GM21381 (cell line): ENCODE measurements at regions not wholly inside any gene's neighbourhood (a gene's known extent, or its start where the extent isn't known, plus 50 kb on each side); places are given as distances from the start of the nearest gene placed in this dataset.
"Not testable (repeated sequence)": the region's sequence is repeated elsewhere in the genome, so short reads cannot be mapped to it uniquely, and the experiment has no call there.

Experiments
- ATAC-seq: cut with Tn5 transposase; IDR thresholded peaks from one replicate; pipeline ENCODE4 v1.9.1; 2021; ENCODE audit warnings: mild to moderate bottlenecking, moderate library complexity; ENCODE audit not compliant: unreplicated experiment

DNA sequence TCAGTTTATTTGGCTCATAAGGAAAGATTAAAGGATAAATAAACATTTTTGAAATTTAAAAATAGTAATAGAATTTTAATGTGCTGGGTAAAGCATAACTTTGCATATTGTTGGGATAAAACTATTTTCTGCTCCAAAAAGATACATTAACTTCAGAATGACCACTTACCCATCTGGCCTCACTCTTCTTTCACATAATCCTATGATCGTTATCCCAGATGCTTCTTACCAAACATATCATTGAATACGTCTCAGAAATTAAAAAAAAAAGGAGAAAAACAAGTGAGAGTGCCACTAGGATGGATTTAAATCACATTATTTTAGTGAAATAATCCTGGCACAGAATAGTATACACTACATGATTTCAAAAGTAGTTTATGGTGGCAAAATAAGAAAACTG lies 677.5 kb upstream of the ZWINT start:
- no peak for ATAC-seq

DNA sequence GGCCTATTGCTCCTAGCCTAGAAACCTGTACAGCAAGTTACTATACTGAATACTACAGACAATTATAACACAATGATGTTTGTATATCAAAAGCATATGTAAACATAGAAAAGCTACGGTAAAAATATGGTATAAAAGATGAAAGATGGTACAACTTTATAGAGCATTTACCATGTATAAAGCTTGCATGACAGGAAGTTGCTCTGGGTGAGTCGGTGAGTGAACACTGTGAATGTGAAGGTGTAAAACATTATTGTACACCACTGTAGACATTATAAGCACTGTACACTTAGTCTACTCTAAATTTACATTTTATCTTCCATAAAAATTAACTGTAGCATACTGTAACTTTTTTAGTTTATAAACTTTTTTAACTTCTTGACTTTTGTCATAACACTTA lies 674.3 kb upstream of the ZWINT start:
- no peak for ATAC-seq

DNA sequence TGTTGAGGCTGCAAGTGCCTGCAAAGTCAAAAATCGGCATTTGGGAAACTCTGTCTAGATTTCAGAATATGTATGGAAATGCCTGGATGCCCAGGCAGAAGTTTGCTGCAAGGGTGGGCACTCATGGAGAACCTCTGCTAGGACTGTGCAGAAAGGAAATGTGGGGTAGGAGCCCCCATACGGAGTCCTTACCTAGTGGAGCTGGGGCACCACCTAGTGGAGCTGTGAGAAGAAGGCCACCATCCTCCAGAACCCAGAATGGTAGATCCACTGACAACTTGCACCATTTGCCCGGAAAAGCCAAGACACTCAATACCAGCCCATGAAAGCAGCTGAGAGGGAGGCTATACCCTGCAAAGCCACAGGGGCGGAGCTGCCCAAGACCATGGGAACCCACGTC lies 671.2 kb upstream of the ZWINT start:
- not testable (repeated sequence) for ATAC-seq

DNA sequence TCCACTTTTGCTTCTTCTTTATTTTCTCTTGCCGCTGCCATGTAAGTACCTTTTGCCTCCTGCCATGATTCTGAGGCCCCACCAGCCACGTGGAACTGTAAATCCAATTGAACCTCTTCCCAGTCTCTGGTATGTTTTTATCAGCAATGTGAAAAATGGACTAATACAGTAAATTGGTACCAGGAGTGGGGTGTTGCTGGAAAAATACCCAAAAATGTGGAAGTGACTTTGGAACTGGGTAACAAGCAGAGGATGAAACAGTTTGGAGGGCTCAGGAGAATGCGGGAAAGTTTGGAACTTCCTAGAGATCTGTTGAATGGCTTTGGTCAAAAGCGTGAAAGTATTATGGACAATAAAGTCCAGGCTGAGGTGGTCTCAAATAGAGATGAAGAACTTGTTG lies 670.3 kb upstream of the ZWINT start:
- no peak for ATAC-seq

DNA sequence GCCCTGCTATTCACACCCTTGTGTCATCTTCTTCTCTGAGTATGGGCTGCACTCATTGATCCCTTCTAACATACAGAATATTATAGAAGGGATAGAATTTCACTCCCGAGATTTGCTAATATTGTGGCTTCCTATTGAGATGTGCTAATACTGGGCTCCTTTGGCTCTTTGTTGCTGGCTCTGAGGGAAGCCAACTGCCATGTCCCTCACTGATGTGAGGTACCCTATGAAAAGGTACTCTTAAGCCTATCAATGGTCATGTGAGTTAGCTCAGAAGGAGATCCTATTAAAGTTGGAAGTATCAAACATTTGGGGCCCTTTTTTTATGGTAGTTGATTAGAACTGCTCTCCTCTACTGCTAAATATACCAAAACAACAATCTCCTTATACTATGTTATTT lies 665.2 kb upstream of the ZWINT start:
- ATAC-seq, result no peak

DNA sequence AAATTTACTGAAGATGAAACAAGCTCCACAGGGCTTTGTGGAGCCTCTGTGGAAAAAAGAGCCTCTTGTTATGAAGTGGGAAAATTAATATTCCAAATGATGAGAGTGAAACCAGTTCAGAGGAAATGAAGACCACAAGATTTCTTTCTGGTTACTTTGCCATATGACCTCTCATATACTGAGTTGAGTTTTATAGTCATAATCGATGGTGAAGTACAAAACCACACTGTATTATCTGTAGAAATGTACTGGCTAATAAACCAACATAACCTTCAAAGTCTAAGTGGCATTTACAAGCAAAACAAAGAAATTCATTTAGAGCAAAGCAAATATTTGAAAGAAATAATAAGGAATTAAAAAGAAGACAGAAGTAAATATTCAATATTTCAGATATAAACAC lies 662.6 kb upstream of the ZWINT start:
- no peak for ATAC-seq

DNA sequence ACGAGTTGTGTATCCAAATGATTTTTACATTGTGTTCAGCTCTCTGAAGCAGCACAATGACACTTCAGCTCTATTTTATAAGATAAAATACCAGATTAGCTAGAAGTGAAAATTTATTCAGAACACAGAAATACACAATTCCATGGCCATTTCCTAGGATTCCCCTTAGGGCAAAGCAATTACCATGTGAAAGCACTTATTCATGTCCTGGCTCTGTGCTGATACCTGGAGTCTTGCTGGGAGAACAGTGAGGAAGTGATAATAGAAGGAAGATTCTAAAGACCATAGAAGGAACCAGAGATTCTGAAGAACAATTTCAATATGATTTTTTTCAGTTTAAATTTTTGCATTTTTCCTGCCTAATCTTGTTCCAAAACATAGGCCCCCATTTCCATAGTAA lies 657.4 kb upstream of the ZWINT start:
- ATAC-seq, result no peak

DNA sequence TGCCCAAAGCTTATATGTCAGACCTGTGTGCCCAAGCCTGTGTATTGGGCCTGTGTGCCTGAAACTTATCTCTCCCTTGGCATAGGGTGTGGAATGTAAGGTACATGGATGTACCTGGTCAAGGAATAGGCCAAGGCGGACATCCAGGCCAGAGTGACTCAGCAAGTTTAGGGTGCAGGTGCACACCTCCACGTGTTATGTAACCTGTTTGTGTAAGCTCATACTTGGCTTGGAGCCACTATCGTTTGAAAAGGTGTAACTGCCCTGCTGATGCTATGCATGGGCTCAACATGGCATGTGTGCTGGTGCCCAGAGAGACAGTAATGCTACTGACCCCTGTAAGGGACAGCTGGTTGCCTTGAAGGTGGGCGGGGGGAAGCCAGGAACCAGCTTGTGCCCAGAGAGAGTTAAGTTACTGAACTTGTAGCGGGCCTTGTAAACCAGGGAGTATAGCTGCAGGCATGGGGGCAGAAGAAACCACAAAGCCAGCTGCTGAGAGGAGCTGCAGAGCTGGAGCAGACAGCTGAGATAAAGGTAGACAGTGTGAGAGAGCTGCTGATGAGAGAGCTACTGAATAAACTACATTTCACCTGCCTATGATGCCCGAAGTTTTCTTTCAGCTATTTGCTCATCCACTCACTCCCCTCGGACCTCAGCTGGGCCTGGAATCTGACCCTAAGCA lies 656.4 kb upstream of the ZWINT start:
- no peak for ATAC-seq

DNA sequence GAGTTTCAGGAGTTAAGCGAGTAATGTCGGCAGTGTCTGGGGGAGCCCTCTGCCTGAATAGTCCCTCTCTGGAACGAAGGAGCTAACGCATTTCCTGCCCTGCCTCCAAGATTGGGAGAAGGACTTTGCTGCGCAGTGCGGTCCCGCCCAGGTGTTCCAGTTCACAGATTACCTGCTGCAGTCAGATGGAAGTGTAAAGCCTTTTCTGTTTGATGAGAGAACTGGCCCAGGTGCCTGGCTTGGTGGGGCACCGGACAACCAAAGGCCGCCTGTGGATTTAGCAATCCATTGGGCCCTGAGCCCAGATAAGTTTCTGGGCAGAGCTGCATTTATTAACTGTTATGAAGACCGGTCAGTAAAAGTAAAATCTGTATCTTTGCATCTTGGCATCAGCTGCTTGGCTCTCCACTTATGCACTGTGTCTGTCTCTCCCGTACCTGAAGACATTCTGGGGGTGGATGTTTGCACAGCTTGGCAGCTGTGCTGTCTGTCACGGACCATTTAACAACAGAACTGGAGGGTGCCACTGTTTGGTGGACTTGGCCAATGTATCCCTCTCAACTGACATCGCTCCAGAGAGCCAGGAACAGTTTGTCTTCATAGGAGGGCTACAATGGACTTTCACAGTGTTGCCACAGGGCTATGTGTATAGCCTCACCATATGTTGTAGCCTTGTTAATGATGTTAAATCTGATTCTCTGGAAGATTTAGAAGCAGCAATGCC lies 654.7 kb upstream of the ZWINT start:
- no peak for ATAC-seq

DNA sequence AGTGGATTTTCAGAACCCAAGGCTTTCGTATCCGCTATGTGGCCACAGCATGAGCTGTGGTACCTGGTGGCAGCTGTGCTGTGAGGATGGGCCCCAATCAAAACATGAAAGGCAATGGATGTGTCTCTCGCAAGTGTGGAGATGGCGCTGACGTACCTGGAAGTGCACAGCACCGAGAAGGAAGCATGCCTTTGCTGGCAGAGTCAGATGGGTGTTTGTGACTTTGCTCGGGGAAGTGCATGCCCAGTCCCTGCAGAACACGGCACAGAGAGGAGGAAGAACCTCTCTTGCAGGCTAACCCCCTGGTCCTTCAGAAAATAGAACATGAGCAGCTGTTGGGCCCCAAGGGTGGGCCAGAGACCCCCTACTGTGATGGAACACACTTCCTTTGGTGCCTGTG lies 654.1 kb upstream of the ZWINT start:
- ATAC-seq, result no peak

DNA sequence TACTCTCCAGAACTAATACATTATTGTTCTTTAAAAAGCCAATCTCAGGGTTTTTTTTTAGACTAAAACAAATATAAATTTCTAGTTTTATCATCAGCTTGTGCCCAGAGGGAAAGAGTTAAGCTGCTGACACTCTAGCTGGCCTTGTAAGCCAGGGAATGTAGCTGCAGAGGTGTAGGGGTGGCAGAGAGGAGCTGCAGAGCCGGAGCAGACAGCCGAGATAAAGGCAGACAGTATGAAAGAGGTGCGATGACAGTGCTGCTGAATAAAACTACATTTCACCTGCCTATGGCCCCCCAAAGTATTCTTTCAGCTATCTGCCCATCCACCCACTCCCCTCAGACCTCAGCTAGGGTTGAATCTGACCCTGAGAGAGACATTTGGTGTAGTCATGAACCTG lies 653.7 kb upstream of the ZWINT start:
- no peak for ATAC-seq

DNA sequence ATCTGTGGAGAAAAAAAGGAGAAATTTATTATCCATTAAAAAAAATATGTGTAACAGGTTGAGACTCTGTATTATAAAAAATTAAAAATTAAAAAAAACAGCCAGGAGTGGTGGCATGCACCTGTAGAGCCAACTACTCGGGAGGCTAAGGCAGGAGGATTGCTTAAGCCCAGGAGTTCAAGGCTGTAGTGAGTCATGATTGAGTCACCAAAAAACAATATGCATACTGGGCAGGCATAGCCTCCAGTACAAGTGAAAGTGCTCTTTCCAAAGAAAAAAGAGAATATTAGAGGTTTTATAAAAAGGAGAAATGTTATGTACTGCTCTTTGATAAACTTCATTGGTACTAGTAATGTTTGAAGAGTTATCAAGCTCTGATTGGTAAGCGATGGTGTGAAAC lies 647.1 kb upstream of the ZWINT start:
- ATAC-seq, result no peak

DNA sequence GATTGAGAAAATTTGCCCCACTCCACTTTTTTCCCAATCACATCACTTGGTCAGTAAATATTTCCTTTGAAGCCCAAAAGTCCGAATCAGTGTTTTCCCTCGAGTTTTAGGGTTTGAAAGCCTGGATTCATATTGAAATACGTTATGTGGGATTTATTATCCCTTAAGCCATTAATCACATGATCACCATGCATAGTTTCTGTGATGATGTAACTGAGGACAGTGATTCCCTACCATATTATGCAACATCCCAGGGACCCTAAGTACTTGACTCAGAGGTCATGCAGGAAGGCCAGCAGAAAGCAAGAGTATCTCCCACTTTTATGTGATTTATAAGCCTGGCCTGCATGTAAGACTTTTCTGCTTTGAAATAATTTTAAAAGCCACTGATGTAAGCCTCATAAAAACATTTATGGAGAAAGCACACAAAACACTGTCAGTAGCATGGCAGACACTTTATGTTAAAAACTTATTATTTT lies 630.6 kb upstream of the ZWINT start:
- no peak for ATAC-seq

DNA sequence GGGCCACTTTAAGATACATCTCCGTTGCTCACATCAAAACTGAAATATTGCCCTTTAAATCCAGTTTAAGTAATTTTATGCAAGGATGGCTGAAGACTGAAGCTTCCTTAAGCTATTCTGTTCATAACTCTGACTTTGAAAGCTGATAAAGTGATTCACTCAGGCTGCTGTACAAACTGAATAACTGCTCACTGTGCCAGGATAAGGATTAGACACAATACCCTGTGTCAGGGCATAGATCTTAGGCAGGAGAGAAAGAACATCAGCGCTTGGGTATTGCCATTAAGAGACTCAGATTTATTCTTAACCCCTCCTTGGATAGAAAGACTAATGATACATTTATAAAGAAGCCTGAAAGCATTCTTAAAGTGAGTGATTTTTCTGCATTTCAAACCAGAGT lies 614.5 kb upstream of the ZWINT start:
- ATAC-seq, result no peak

DNA sequence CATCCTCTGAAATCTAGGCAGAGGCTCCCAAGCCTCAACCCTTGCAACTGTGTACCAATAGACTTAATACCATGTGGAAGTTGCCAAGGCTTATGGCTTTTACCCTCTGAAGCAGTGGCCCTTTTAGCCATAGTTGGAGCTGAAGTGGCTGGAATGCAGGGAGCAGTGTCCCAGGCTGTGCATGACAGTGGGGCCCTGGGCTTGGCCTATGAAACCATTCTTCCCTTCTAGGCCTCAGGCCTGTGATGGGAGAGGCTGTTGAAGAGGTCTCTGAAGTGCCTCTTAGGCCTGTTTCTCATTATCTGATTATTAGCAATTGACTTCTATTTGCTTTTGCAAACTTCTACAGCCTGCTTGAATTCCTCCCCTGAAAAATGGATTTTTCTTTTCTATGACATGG lies 612.7 kb upstream of the ZWINT start:
- no peak for ATAC-seq

DNA sequence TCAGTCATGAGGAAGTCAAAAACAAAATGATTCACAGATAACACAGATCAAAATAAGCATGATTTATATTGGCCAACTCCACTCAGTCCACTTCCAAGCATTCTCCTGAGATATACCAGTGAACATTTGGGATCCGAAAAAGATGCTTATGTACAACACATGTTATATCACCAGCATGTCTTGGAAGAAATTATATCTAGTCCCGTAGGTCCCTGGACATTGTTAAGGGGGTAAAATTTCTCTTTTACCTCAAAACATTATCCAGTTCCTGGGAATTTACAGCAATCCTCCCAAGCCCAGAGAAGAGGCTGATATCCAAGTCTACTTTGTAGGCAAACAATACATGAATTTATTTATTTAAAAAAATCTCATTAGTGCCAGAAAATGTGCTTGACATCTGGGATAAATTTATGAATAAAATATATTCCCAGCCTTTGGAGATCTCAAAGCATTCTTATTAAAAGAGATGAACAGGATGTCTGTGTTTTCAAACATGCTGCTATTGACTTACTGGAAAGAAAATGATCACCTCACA lies 582.2 kb upstream of the ZWINT start:
- no peak for ATAC-seq

DNA sequence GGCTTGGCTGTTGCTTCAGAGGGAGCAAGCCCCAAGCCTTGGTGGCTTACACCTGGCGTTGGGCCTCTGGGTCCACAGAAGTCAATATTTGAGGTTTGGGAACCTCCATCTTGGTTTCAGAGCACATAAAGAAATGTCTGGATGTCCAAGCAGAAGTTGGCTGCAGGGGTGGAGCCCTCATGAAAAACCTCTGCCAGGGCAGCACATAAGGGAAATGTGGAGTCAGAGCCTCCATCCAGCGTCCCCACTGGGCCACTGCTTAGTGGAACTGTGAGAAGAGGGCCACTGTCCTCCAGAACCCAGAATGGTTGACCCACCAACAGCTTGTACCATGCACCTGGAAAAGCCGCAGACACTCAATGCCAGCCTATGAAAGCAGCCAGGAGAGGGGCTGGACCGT lies 573.5 kb upstream of the ZWINT start:
- no peak for ATAC-seq

DNA sequence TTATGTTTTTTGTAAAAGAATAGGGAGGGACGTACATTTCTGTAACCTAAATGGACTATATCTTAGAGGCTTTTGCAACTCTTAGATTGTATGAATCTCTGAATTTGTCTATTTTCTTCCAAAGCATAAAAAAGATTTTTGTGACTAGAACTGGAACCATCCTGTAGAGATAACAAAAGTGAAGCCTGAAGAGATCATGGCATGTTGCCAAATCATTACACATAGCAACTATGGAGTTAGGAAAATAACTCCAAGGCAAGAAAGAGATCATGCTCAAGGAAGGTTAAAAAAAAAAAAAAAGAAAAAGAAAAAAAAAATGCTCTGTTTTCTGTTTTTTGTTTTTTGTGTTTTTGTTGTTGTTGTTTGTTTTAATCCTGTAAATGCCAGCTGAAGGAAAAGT lies 567.7 kb upstream of the ZWINT start:
- ATAC-seq, result no peak

DNA sequence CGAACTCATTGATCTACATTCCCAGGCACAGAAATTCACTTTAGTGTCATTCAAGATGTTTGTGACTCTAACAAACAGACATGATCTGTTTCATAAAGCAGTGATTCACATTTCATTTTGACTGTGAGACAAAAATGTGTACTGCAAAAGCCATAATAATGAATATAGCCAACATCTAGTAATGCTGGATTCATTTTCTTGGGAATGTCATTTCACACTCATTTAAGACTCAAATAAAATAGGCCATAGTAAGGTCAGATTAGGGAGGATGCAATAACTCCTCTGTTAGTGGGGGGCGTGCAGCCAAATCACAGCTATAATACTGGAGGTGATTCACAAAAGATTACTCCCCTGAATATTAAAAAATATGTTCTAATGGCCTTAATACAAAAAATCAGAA lies 566.6 kb upstream of the ZWINT start:
- no peak for ATAC-seq

DNA sequence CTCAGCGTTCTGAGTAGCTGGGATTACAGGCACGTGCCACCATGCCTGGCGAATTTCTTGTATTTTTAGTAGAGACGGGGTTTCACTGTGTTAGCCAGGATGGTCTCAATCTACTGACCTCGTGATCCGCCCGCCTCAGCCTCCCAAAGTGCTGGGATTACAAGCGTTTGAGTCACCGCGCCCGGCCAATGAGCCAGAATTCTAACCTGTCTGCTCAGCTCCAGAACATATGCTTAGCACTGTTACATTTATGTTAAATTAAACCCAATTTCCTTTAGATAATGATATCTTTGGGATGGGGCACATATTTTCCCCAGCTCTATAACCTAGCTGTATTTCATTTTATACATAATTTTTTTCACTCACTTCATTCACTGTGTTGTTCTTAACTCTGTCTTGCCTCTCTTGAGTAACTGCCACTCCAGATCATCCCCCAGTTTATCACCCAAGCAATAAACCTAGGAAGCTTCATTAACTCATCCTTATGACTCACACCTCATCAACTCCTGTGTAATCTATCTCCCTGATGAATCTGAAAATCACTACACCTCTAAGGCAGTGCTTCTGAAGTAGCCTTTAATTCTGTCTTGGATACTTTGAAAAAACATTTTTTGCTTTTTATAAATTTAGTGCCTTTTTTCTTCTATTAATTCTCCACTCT lies 559.7 kb upstream of the ZWINT start:
- ATAC-seq, result no peak

DNA sequence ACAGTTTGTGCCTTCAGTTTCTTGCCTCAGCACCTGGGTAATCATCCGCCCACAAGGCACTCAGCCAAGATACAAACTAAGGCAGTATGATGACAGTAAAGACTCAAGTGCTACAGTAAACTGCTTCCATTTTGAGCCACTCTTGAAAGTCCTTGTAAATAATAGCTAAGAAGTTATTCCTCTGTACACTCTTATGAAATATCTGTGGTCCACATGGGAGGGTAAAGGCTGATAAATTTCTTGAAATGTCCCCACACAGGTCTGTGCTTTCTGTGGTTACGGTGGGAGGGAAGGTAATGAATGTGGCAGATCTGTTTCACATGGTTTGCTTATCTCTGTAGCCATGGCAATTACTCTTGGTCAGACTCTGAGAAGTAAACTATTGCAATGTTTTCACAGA lies 551.0 kb upstream of the ZWINT start:
- no peak for ATAC-seq

DNA sequence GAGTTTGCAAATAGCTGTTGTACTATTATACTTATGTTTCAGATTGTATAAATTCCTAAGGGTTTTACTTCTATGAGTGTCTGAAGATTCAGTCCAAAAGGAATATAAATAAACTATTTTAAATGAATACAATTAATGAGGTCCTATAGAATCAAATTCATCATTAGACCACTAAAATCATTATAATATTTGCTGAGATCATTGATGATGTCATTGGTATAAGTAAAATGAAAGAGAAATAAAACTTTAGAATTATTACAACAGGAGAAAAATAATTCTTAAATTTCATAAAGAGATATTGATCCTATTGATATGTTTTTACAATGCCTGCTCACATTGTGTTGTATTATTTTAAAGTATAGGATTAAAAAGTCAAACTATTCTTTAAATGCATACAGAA lies 544.0 kb upstream of the ZWINT start:
- ATAC-seq, result no peak
